Kidney epithelial cell (primary cell): ENCODE measurements at regions not wholly inside any gene's neighbourhood (a gene's known extent, or its start where the extent isn't known, plus 50 kb on each side); places are given as distances from the start of the nearest gene placed in this dataset.
A peak's percentile ranks its signal among the peaks of the same experiment; 100 is the strongest.

Experiments used
- DNase-seq: peaks from one replicate; pipeline ENCODE4 v3.0.0-alpha.2; 2010; ENCODE audit warnings: low read depth
- H3K27me3 ChIP-seq: 2 replicates; pipeline ENCODE4 v1.6.0; 2011; ENCODE audit warnings: low read length; ENCODE audit not compliant: control insufficient read depth, insufficient read depth
- H3K36me3 ChIP-seq: 2 replicates; pipeline ENCODE4 v1.5.1; 2011; ENCODE audit warnings: low read length; ENCODE audit not compliant: control insufficient read depth, insufficient read depth
- H3K4me3 ChIP-seq: 2 replicates; pipeline ENCODE4 v1.5.1; 2011; ENCODE audit warnings: low read depth, mild to moderate bottlenecking, control low read depth, low read length
- CTCF ChIP-seq: IDR thresholded peaks from 2 replicates; pipeline ENCODE4 v1.5.1; 2011; ENCODE audit warnings: mild to moderate bottlenecking, moderate library complexity, low read length, control low read depth, inconsistent platforms; ENCODE audit not compliant: insufficient read depth, poor library complexity, severe bottlenecking

DNA sequence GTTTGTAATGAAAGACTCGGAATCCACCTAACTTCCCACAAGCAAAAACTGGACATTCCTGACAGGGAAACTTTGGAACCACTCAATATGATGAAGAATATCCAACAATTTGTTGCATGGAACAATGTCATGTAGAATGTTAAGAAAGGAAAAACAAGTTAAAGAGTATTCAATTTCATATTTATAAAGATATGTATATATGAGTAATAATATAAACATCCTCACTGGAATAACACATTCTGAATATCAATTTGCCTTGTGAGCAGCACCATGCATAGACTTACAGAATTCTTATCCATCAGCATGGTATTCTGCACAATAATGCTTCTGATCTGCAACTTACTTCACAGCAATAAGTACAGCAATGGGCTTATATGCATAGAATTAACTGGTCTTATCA, 650.3 kb downstream of the SEMA5A start:
- no peak for TF ChIP-seq CTCF
- H3K4me3 ChIP-seq, result no peak overlapping the region
- no peak for DNase-seq
- no peaks in the 10 kb centered on the region for H3K36me3 ChIP-seq
- no peaks in the 10 kb centered on the region for H3K27me3 ChIP-seq

DNA sequence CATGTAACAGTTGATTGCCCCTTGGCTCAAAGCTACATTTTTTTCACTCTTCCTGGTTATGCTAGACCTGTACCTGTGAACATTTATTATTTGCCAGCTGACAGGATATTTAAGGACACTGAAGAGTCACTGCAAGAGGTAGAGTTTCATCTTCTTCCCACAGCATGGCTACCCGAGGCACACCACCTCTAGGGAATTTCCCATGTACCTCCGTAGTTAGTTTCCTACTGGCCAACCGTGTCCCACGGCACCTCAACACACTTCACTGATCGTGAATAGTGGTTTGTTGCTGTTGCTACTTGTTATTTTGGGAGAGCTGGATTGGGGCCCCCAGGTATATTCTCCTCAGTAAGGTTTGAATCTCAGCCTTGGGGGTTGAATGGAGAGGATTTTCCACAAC, 648.6 kb downstream of the SEMA5A start:
- no peak for TF ChIP-seq CTCF
- no peak for DNase-seq
- Histone ChIP-seq H3K27me3 (no peaks in the 10 kb centered on the region), H3K4me3 (no peak overlapping the region), H3K36me3 (no peaks in the 10 kb centered on the region)

DNA sequence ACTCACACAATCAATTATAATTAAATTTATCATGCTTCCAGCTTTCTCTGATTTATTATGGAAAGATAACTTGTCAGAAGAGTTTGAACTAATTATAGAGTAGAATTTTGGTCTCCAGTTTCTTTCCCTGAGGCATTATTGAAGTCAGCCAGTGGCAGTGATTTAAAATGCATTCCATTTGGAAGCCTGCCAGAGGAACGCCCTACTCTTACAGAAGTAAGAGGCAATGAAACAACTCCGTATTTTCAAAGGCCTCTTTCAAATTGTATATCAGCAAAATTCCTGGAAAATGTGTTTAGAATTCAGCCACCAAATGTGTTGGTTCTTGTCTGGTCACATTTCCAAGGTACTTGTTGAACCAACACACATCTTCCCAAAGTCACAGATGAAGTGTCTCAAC, 640.9 kb downstream of the SEMA5A start:
- H3K36me3 ChIP-seq, result no peaks in the 10 kb centered on the region

DNA sequence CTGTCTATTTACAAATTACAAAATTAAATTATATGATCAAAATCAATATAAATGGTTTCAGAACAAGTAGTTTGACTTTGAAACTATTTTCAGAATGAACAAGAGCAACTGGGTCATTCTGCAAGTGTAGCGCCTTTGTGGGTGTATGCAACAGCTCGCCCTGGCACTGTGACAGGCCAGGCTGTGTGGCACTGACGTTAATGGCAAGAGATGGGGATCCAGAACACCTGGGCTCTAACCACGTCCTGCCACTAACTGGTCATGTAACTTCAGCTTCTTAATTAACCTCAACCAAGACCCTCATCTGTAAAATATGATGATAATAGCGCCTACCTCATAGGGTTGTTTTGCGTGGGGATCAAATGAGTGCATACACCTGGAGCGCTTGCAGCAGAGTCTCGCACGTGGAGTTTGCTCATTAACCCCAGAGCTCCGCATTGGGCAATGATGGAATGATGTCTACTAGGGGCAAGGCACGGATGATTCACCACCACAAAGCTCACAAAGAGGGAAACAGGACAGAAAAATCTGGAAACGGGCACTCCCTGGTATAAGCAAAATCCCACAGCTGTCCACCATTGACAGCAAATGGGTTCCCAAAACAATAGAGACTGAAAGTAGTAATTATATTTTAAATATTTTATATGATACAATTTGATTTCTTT, 639.4 kb downstream of the SEMA5A start:
- no peak overlapping the region for H3K4me3 ChIP-seq
- H3K27me3 ChIP-seq, result no peaks in the 10 kb centered on the region
- TF ChIP-seq CTCF, result no peak
- no peaks in the 10 kb centered on the region for H3K36me3 ChIP-seq
- peak; percentile 70 for DNase-seq

More for the DNA sequence above, 640.9 kb downstream of the SEMA5A start:
- DNase-seq, result no peak
- TF ChIP-seq CTCF, result no peak
- Histone ChIP-seq H3K4me3 (no peak overlapping the region), H3K27me3 (no peaks in the 10 kb centered on the region)

- DNase-seq, result peak; percentile 34
- no peak overlapping the region for H3K4me3 ChIP-seq
- no peaks in the 10 kb centered on the region for H3K36me3 ChIP-seq
- no peaks in the 10 kb centered on the region for H3K27me3 ChIP-seq
- TF ChIP-seq CTCF, result no peak
Measured at GRCh38 chr5:8907168-8907868, 638.6 kb downstream of the SEMA5A start.
